ENCODE measurements at regions not wholly inside any gene's neighbourhood (a gene's known extent, or its start where the extent isn't known, plus 50 kb on each side); places are given as distances from the start of the nearest gene placed in this dataset.

- Histone ChIP-seq H3K36me3 (no peaks in the 10 kb centered on the region), H3K27me3 (no peaks in the 10 kb centered on the region), H3K9me3 (peaks cover 0 to 17% (median 0%) of the 10 kb centered on the region in 11 donors), H3K4me3 (no peak overlapping the region), H3K27ac (peak overlapping the region in 3 of 10 donors; percentile 65 to 76 (median 72)), H3K4me1 (peaks cover 3 to 51% (median 31%) of the 10 kb centered on the region in 9 donors)
- ATAC-seq: no peak
- intact Hi-C loops (cut with DNase I): loop anchor here in 1 of 10 donors (5.0 to 10.0 kb wide), 2 partner anchors 38 to 700 kb away; partner anchors contain the start of gene IGFBP5
- no peak for TF ChIP-seq CTCF (IDR thresholded peaks at IDR 0.05)
- DNase-seq: no peak
- 93 to 95% methylated on average over 8 of the region's 8 CpGs for WGBS, 2 donors
Observed at GRCh38 chr2:217394510-217395351, 534.9 kb upstream of the TNP1 start.

- TF ChIP-seq CTCF (IDR thresholded peaks at IDR 0.05): no peak
- Histone ChIP-seq H3K36me3 (no peaks in the 10 kb centered on the region), H3K9me3 (peaks cover 0 to 17% (median 0%) of the 10 kb centered on the region in 11 donors), H3K27me3 (no peaks in the 10 kb centered on the region), H3K4me1 (peaks cover 3 to 41% (median 20%) of the 10 kb centered on the region in 9 donors), H3K27ac (peak overlapping the region in 6 of 10 donors; percentile 53 to 79 (median 72)), H3K4me3 (no peak overlapping the region)
- DNase-seq: peak; percentile 50 to 79
- intact Hi-C loops (cut with DNase I): loop anchor here in 1 of 10 donors (5.0 to 10.0 kb wide), 2 partner anchors 39 to 699 kb away; partner anchors contain the start of gene IGFBP5
- ATAC-seq: peak; percentile 84 to 97 (median 94)
- WGBS, 2 donors: 28 to 40% methylated on average over 4 of the region's 4 CpGs
Observed at GRCh38 chr2:217393585-217394032, 533.7 kb upstream of the TNP1 start.

- H3K9me3 ChIP-seq: peaks cover 0 to 17% (median 0%) of the 10 kb centered on the region in 11 donors
- H3K27me3 ChIP-seq: no peaks in the 10 kb centered on the region
- TF ChIP-seq CTCF (IDR thresholded peaks at IDR 0.05): peak in 3 of 9 donors; percentile 18 to 25 (median 24)
- WGBS, 2 donors: 35 to 54% methylated on average over 5 of the region's 5 CpGs
- H3K4me3 ChIP-seq: no peak overlapping the region
- peaks cover 3 to 37% (median 15%) of the 10 kb centered on the region in 9 donors for H3K4me1 ChIP-seq
- ATAC-seq (peak; percentile 6 to 78 (median 56)), DNase-seq (no peak)
- peak overlapping the region in 8 of 10 donors; percentile 31 to 79 (median 68) for H3K27ac ChIP-seq
- no peaks in the 10 kb centered on the region for H3K36me3 ChIP-seq
- intact Hi-C loops (cut with DNase I): loop anchor here in 1 of 10 donors (5.0 to 10.0 kb wide), 2 partner anchors 39 to 698 kb away; partner anchors contain the start of gene IGFBP5
Observed at GRCh38 chr2:217392930-217393584, 533.2 kb upstream of the TNP1 start.

GRCh38 chr2:217387776-217388387 lies 528.0 kb upstream of the TNP1 start:
- Histone ChIP-seq H3K4me1 (peaks cover 0 to 29% (median 4%) of the 10 kb centered on the region in 9 donors), H3K9me3 (peaks cover 0 to 17% (median 0%) of the 10 kb centered on the region in 11 donors), H3K4me3 (no peak overlapping the region), H3K27me3 (no peaks in the 10 kb centered on the region), H3K36me3 (no peaks in the 10 kb centered on the region), H3K27ac (peak overlapping the region in 8 of 10 donors; percentile 7 to 83 (median 49))
- WGBS, 2 donors: 58 to 72% methylated on average over 4 of the region's 4 CpGs
- TF ChIP-seq CTCF (IDR thresholded peaks at IDR 0.05): no peak
- intact Hi-C loops (cut with DNase I): no loop called here
- peak in 7 of 8 donors; percentile 56 to 84 (median 73) for ATAC-seq
- peak; percentile 17 to 48 for DNase-seq
